HUES64 (cell line): ENCODE measurements at regions not wholly inside any gene's neighbourhood (a gene's known extent, or its start where the extent isn't known, plus 50 kb on each side); places are given as distances from the start of the nearest gene placed in this dataset.

ENCODE experiments used
- H3K27ac ChIP-seq: 2 replicates; pipeline ENCODE4 v1.7.0; 2013; ENCODE audit warnings: low read depth, low read length, inconsistent platforms
- H3K27me3 ChIP-seq: 2 replicates; pipeline ENCODE4 v1.6.1; 2013; ENCODE audit warnings: mild to moderate bottlenecking, low read length; ENCODE audit not compliant: insufficient read depth
- H3K36me3 ChIP-seq: 2 replicates; pipeline ENCODE4 v1.6.1; 2013; ENCODE audit warnings: mild to moderate bottlenecking, low read length; ENCODE audit not compliant: insufficient read depth
- H3K4me1 ChIP-seq: 2 replicates; pipeline ENCODE4 v1.6.1; 2013; ENCODE audit warnings: mild to moderate bottlenecking, low read length, moderate library complexity; ENCODE audit not compliant: insufficient read depth
- H3K4me3 ChIP-seq: 2 replicates; pipeline ENCODE4 v1.5.1; 2013; ENCODE audit warnings: mild to moderate bottlenecking, low read length, moderate library complexity
- H3K9ac ChIP-seq: 2 replicates; pipeline ENCODE4 v1.6.1; 2013; ENCODE audit warnings: mild to moderate bottlenecking, low read depth, low read length
- H3K9me3 ChIP-seq: 2 replicates; pipeline ENCODE4 v1.6.1; 2013; ENCODE audit warnings: low read depth, low read length; ENCODE audit not compliant: insufficient read depth
- WGBS: fragments of 150-250, 120-280 bp; methylation state at CpG from one replicate; pipeline ENCODE4 v1.1.7; 2013; ENCODE audit warnings: missing lambda C conversion rate; 5-methylcytosine and 5-hydroxymethylcytosine counted together

GRCh38 chr1:118246646-118247045, 61.6 kb upstream of the SPAG17 start:
- H3K9me3 ChIP-seq: no peaks in the 10 kb centered on the region
- no peak overlapping the region for H3K9ac ChIP-seq
- H3K27me3 ChIP-seq: no peaks in the 10 kb centered on the region
- H3K27ac ChIP-seq: no peak overlapping the region
- H3K4me1 ChIP-seq: peaks cover 28% of the 10 kb centered on the region
- H3K4me3 ChIP-seq: no peak overlapping the region
- no peaks in the 10 kb centered on the region for H3K36me3 ChIP-seq

DNA sequence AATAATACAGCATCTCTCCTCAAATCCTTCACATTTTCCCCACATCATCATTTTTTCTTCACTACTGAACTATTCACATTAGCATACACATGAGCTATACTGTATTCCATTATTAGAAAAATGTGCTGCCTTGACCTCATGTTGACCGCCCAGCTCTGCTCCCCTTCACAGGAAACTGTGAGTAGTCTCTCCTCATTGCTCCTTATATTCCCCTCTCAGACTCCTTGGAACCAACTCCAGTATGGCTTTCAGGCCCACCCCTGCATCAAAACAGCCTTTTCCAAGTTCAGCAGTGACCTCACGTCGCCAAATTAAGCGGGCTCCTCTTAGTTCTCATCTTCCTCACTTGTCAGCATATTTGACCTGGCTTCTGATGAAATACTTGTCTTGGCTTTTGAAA, 59.2 kb upstream of the SPAG17 start:
- H3K36me3 ChIP-seq: no peaks in the 10 kb centered on the region
- no peak overlapping the region for H3K9ac ChIP-seq
- no peak overlapping the region for H3K4me3 ChIP-seq
- no peaks in the 10 kb centered on the region for H3K27me3 ChIP-seq
- 64% methylated on average over 3 of the region's 4 CpGs for WGBS
- no peak overlapping the region for H3K27ac ChIP-seq
- peaks cover 8% of the 10 kb centered on the region for H3K9me3 ChIP-seq
- peaks cover 9% of the 10 kb centered on the region for H3K4me1 ChIP-seq

DNA sequence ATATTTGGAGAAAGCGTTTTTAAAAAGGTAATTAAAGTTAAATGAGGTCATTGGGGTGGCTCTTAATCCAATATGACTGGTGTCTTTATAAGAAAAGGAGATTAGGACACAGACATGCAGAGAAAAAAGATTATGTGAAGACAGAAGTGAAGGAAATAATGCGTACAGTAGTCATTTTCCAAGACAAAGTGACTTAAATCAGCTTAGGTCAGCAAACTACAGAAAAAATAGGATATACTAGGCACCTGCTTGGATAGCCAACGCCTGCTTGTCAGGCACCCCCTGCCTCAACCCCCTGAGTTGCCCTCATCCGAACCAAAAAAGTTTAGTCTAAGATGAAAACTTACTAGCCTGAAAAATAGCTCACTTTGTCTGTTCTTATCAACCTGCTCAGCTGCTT, 58.2 kb upstream of the SPAG17 start:
- Histone ChIP-seq H3K27me3 (no peaks in the 10 kb centered on the region), H3K36me3 (no peaks in the 10 kb centered on the region), H3K27ac (no peak overlapping the region), H3K9me3 (peaks cover 17% of the 10 kb centered on the region), H3K4me3 (no peak overlapping the region), H3K9ac (no peak overlapping the region), H3K4me1 (no peaks in the 10 kb centered on the region; the same call in 1 of the 2 replicates)
- 92% methylated on average over 4 of the region's 4 CpGs for WGBS
